Neural cell (in vitro differentiated cells): ENCODE measurements at regions not wholly inside any gene's neighbourhood (a gene's known extent, or its start where the extent isn't known, plus 50 kb on each side); places are given as distances from the start of the nearest gene placed in this dataset.

ENCODE experiments used
- MXI1 ChIP-seq: fragments of 450-650 bp; conservative IDR thresholded peaks from 2 replicates; pipeline ENCODE4 v1.6.1; 2014; ENCODE audit warnings: antibody characterized with exemption, mild to moderate bottlenecking; ENCODE audit not compliant: poor library complexity, severe bottlenecking
- POLR2AphosphoS5 ChIP-seq: IDR thresholded peaks from 2 replicates; pipeline ENCODE4 v1.6.1; 2012
- TF ChIP-seq, protein P1 (sequence below): fragments of 450-650 bp; IDR thresholded peaks from 2 replicates; pipeline ENCODE4 v1.5.1; 2014; ENCODE audit warnings: antibody characterized with exemption, mild to moderate bottlenecking, moderate library complexity; ENCODE audit not compliant: poor library complexity, severe bottlenecking
- TF ChIP-seq, protein P2 (sequence below): IDR thresholded peaks from 2 replicates; pipeline ENCODE4 v1.6.1; 2012; ENCODE audit warnings: borderline replicate concordance

DNA sequence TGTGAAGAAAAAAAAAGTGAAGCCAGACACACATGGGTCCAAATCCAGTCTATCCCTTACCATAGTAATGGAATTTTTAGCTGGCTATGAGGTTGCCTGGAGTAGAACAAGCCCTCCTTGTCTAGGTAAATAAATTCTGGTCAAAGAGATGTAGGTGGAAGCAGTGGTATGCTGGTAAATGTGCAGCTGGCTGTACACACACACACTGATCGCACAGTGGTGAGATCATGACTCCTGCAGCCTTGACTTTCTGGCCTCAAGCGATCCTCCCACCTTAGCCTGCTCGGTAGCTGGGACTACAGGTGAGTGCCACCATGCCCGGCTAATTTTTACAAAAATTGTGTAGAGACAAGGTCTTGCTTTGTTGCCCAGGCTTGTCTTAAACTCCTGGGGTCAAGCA, 90.5 kb upstream of the FBXO11 start:
- TF ChIP-seq, protein P1, sequence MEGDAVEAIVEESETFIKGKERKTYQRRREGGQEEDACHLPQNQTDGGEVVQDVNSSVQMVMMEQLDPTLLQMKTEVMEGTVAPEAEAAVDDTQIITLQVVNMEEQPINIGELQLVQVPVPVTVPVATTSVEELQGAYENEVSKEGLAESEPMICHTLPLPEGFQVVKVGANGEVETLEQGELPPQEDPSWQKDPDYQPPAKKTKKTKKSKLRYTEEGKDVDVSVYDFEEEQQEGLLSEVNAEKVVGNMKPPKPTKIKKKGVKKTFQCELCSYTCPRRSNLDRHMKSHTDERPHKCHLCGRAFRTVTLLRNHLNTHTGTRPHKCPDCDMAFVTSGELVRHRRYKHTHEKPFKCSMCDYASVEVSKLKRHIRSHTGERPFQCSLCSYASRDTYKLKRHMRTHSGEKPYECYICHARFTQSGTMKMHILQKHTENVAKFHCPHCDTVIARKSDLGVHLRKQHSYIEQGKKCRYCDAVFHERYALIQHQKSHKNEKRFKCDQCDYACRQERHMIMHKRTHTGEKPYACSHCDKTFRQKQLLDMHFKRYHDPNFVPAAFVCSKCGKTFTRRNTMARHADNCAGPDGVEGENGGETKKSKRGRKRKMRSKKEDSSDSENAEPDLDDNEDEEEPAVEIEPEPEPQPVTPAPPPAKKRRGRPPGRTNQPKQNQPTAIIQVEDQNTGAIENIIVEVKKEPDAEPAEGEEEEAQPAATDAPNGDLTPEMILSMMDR, result no peak
- TF ChIP-seq MXI1 (no peak), POLR2AphosphoS5 (no peak)
- TF ChIP-seq, protein P2, sequence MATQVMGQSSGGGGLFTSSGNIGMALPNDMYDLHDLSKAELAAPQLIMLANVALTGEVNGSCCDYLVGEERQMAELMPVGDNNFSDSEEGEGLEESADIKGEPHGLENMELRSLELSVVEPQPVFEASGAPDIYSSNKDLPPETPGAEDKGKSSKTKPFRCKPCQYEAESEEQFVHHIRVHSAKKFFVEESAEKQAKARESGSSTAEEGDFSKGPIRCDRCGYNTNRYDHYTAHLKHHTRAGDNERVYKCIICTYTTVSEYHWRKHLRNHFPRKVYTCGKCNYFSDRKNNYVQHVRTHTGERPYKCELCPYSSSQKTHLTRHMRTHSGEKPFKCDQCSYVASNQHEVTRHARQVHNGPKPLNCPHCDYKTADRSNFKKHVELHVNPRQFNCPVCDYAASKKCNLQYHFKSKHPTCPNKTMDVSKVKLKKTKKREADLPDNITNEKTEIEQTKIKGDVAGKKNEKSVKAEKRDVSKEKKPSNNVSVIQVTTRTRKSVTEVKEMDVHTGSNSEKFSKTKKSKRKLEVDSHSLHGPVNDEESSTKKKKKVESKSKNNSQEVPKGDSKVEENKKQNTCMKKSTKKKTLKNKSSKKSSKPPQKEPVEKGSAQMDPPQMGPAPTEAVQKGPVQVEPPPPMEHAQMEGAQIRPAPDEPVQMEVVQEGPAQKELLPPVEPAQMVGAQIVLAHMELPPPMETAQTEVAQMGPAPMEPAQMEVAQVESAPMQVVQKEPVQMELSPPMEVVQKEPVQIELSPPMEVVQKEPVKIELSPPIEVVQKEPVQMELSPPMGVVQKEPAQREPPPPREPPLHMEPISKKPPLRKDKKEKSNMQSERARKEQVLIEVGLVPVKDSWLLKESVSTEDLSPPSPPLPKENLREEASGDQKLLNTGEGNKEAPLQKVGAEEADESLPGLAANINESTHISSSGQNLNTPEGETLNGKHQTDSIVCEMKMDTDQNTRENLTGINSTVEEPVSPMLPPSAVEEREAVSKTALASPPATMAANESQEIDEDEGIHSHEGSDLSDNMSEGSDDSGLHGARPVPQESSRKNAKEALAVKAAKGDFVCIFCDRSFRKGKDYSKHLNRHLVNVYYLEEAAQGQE, result no peak
